BE2C (cell line): ENCODE measurements at regions not wholly inside any gene's neighbourhood (a gene's known extent, or its start where the extent isn't known, plus 50 kb on each side); places are given as distances from the start of the nearest gene placed in this dataset.

ENCODE experiments used
- DNase-seq: peaks from one replicate; pipeline ENCODE4 v3.0.0-alpha.2; 2020
- H3K27me3 ChIP-seq: fragments of 250-450 bp; sonication (Bioruptor Pico); 2 replicates; pipeline ENCODE4 v1.5.1; 2020; ENCODE audit warnings: mild to moderate bottlenecking
- H3K36me3 ChIP-seq: fragments of 250-450 bp; sonication (Bioruptor Pico); 2 replicates; pipeline ENCODE4 v1.5.1; 2020; ENCODE audit warnings: mild to moderate bottlenecking
- H3K4me1 ChIP-seq: fragments of 250-450 bp; sonication (Bioruptor Pico); 2 replicates; pipeline ENCODE4 v1.5.1; 2020
- H3K4me3 ChIP-seq: 2 replicates; pipeline ENCODE4 v1.5.1; 2011; ENCODE audit warnings: low read depth, low read length
- H3K9me3 ChIP-seq: fragments of 250-450 bp; sonication (Bioruptor Pico); 2 replicates; pipeline ENCODE4 v1.5.1; 2020
- TF ChIP-seq, protein P1 (sequence below): IDR thresholded peaks from 2 replicates; pipeline ENCODE4 v1.5.1; 2012; ENCODE audit warnings: mild to moderate bottlenecking, low read depth, low read length

DNA sequence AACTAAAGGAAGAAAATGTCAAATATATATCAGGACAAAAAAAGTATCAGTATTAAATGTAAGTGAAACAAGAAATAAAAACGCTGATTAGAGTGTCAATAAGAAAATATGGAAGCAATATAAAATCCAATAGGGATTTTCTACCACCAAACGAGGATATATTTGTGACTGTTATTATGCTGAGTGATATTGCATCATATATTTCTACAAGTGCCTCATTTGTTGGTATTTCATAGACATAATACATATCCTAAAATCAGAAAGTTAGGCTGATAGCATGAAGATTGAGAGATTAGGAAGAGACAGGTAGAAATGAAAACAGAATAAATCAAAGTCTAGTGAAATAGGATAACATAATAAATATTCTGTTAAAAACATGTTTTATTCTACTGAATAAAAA lies 429.2 kb upstream of the IRAK1BP1 start:
- Histone ChIP-seq H3K4me3 (no peak overlapping the region), H3K4me1 (peaks cover 10% of the 10 kb centered on the region), H3K9me3 (no peaks in the 10 kb centered on the region), H3K27me3 (no peaks in the 10 kb centered on the region; the same call in 1 of the 2 replicates), H3K36me3 (no peaks in the 10 kb centered on the region)
- DNase-seq = no peak
- TF ChIP-seq, protein P1, sequence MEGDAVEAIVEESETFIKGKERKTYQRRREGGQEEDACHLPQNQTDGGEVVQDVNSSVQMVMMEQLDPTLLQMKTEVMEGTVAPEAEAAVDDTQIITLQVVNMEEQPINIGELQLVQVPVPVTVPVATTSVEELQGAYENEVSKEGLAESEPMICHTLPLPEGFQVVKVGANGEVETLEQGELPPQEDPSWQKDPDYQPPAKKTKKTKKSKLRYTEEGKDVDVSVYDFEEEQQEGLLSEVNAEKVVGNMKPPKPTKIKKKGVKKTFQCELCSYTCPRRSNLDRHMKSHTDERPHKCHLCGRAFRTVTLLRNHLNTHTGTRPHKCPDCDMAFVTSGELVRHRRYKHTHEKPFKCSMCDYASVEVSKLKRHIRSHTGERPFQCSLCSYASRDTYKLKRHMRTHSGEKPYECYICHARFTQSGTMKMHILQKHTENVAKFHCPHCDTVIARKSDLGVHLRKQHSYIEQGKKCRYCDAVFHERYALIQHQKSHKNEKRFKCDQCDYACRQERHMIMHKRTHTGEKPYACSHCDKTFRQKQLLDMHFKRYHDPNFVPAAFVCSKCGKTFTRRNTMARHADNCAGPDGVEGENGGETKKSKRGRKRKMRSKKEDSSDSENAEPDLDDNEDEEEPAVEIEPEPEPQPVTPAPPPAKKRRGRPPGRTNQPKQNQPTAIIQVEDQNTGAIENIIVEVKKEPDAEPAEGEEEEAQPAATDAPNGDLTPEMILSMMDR = no peak

DNA sequence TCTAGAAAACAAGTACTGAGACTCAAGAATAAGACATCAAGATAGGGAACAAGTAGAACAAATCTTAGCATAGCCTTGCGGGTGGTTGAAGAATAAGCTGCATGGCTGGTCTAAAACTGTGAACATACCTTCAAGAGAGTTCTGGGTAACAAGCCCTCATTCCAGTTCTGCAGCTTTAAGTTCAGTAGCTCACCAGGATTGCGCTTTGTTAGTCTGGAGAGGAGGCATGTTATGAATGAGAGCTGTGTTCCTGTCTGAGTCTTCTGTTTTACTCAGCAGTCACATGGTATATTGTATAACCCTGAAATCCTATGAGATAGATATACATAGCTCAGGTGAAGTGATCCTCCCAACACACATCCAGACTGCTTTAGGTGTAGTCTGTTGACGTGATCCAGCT lies 406.6 kb upstream of the IRAK1BP1 start:
- H3K36me3 ChIP-seq = no peaks in the 10 kb centered on the region
- no peak for DNase-seq

DNA sequence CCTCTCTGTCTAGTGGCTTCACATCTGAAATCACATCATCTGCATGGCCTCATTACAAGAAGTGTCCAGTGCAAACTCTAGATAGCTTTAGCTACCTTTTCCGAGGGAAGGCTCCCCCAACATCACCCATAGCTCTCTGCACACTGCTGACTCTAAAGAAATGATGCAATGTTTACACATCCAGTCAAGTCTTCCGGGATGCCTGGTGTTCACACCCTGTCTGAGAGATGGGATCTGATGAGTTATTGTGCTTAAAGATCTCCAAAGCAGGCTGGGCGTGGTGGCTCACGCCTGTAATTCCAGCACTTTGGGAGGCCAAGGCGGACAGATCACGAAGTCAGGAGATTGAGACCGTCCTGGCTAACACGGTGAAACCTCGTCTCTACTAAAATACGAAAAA lies 404.6 kb upstream of the IRAK1BP1 start:
- DNase-seq = no peak
- no peaks in the 10 kb centered on the region; the same call in 1 of the 2 replicates for H3K4me1 ChIP-seq
- H3K9me3 ChIP-seq = no peaks in the 10 kb centered on the region
- no peak overlapping the region for H3K4me3 ChIP-seq
- TF ChIP-seq, protein P1 = no peak
- H3K27me3 ChIP-seq = no peaks in the 10 kb centered on the region
- no peaks in the 10 kb centered on the region for H3K36me3 ChIP-seq

More for the DNA sequence above, 406.6 kb upstream of the IRAK1BP1 start:
- no peak overlapping the region for H3K4me3 ChIP-seq
- TF ChIP-seq, protein P1 = no peak
- H3K4me1 ChIP-seq = no peaks in the 10 kb centered on the region; the same call in 1 of the 2 replicates
- H3K27me3 ChIP-seq = no peaks in the 10 kb centered on the region
- no peaks in the 10 kb centered on the region for H3K9me3 ChIP-seq

DNA sequence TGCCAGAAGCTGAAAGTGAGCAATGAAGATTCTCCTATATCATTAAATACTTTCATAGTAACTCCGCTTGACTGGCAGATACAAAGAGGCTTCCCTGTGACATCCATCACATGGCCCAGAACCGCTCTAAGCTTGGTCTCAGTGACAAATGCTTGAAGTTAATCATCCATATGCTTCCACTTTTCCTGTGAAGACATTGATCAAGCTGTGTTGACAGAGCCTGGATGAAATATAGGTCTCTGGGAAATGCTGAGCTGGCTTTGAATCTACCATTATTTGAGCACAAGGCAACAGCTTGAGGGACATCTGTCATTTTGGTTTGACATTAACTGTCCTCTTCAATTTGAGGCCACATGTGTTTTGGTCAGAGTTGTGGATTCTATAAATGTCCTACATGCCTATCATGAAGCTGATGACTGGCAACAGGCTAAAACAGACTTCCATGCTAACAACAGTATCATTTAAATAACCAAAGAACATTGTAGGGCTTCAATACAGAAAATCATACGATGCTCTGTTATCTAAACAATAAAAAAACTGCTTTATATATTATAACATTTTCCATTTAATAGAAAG lies 402.2 kb upstream of the IRAK1BP1 start:
- Histone ChIP-seq H3K36me3 (no peaks in the 10 kb centered on the region), H3K27me3 (no peaks in the 10 kb centered on the region), H3K4me3 (no peak overlapping the region), H3K4me1 (no peaks in the 10 kb centered on the region), H3K9me3 (no peaks in the 10 kb centered on the region)
- DNase-seq = no peak
- TF ChIP-seq, protein P1 = no peak

DNA sequence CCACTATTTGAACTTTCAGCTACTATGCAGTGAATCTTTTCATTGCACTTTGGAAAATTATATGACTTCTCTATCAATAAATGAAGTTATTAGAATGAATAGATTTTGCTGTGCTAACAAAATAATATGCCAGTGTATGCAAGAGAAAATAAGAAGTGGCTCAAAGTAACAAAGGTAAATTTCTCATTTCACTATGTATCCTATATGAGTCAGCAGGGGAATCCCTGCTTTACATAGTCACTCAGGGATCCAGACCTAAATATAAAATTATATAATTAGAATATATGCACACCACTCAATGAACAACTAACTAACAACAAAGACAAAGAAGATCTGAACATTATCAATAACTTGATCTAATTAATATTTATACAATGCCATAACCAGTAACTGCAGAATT lies 390.8 kb upstream of the IRAK1BP1 start:
- Histone ChIP-seq H3K36me3 (no peaks in the 10 kb centered on the region), H3K4me3 (no peak overlapping the region), H3K9me3 (no peaks in the 10 kb centered on the region), H3K4me1 (no peaks in the 10 kb centered on the region), H3K27me3 (no peaks in the 10 kb centered on the region)
- TF ChIP-seq, protein P1 = no peak
- no peak for DNase-seq

DNA sequence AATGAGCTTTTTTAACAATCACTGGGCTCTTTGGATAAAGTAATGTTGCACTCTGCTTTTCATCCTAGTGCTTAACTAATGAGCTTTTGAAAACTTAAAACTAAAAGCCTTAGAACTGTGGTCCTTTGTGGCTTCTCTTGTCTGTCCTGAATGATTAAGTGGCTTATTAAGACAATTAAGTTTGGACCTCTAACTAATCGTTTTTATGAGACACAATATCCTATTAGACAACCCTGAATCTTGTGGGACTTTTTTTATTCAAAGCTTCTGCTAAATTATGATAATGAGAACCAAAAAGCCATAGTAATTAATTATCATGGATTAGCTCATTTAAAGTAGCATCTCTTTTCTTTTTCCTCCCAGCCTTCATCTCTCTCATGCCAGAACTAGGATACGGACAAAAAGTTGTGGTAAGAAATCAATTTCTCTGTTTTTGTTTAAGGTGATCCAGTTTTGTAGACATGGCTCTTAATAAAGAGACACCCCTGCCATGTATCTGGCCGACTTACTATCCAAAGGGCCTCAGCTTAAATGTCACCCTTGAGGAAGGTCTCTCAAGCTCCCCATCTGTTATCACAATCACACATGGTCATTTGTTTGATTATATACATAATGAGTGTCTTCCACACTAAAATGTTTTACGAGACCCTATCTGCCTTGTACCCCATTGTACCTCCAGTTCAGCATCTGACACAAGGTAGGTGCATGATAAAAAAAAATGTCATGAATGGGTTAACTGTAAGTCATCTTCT lies 384.4 kb upstream of the IRAK1BP1 start:
- Histone ChIP-seq H3K9me3 (no peaks in the 10 kb centered on the region), H3K27me3 (no peaks in the 10 kb centered on the region), H3K4me1 (peaks cover 27% of the 10 kb centered on the region), H3K4me3 (no peak overlapping the region), H3K36me3 (no peaks in the 10 kb centered on the region)
- TF ChIP-seq, protein P1 = no peak
- no peak for DNase-seq
